GM21825 (cell line): ENCODE measurements at regions not wholly inside any gene's neighbourhood (a gene's known extent, or its start where the extent isn't known, plus 50 kb on each side); places are given as distances from the start of the nearest gene placed in this dataset.

Experiments
- ATAC-seq: cut with Tn5 transposase; IDR thresholded peaks from one replicate; pipeline ENCODE4 v1.9.1; 2021; ENCODE audit warnings: mild to moderate bottlenecking, moderate library complexity; ENCODE audit not compliant: unreplicated experiment

GRCh38 chr4:157574606-157575005 lies 354.1 kb downstream of the GRIA2 start:
- no peak for ATAC-seq

- no peak for ATAC-seq
Measured at GRCh38 chr4:157572951-157573350, 352.4 kb downstream of the GRIA2 start.

GRCh38 chr4:157572284-157572683 lies 351.8 kb downstream of the GRIA2 start:
- no peak for ATAC-seq

- no peak for ATAC-seq
Measured at GRCh38 chr4:157564771-157565170, 344.2 kb downstream of the GRIA2 start.

- ATAC-seq: no peak
Measured at GRCh38 chr4:157564218-157564617, 343.7 kb downstream of the GRIA2 start.

GRCh38 chr4:157558016-157558415 lies 337.5 kb downstream of the GRIA2 start:
- no peak for ATAC-seq

GRCh38 chr4:157550028-157550427 lies 329.5 kb downstream of the GRIA2 start:
- ATAC-seq: no peak

GRCh38 chr4:157527954-157528353 lies 307.4 kb downstream of the GRIA2 start:
- no peak for ATAC-seq

GRCh38 chr4:157521906-157522305 lies 301.4 kb downstream of the GRIA2 start:
- ATAC-seq: no peak

GRCh38 chr4:157514711-157515110 lies 294.2 kb downstream of the GRIA2 start:
- no peak for ATAC-seq

GRCh38 chr4:157509341-157509740 lies 288.8 kb downstream of the GRIA2 start:
- no peak for ATAC-seq

- ATAC-seq: no peak
Measured at GRCh38 chr4:157502656-157503055, 282.1 kb downstream of the GRIA2 start.

GRCh38 chr4:157459785-157460184 lies 239.3 kb downstream of the GRIA2 start:
- ATAC-seq: no peak

- no peak for ATAC-seq
Measured at GRCh38 chr4:157447195-157447594, 226.7 kb downstream of the GRIA2 start.

- ATAC-seq: no peak
Measured at GRCh38 chr4:157444014-157444413, 223.5 kb downstream of the GRIA2 start.

- ATAC-seq: no peak
Measured at GRCh38 chr4:157443537-157443936, 223.0 kb downstream of the GRIA2 start.

- no peak for ATAC-seq
Measured at GRCh38 chr4:157425897-157426296, 205.4 kb downstream of the GRIA2 start.

- ATAC-seq: no peak
Measured at GRCh38 chr4:157423526-157424020, 203.0 kb downstream of the GRIA2 start.

- ATAC-seq: no peak
Measured at GRCh38 chr4:157421365-157421764, 200.8 kb downstream of the GRIA2 start.
